ENCODE measurements at regions not wholly inside any gene's neighbourhood (a gene's known extent, or its start where the extent isn't known, plus 50 kb on each side); places are given as distances from the start of the nearest gene placed in this dataset.
A peak's percentile ranks its signal among the peaks of the same experiment; 100 is the strongest.

GRCh38 chr6:137320271-137320670 is 101.1 kb upstream of the IFNGR1 start:
- H3K4me3 ChIP-seq (ENCODE audit: low read depth, low read length): no peak overlapping the region
- DNase-seq (ENCODE audit: low read depth): no peak
- no peak for TF ChIP-seq CTCF (IDR thresholded peaks at IDR 0.05; ENCODE audit: control insufficient read depth, extremely low read depth, insufficient read depth)

GRCh38 chr6:137316626-137317025 is 97.4 kb upstream of the IFNGR1 start:
- TF ChIP-seq CTCF (IDR thresholded peaks at IDR 0.05; ENCODE audit: control insufficient read depth, extremely low read depth, insufficient read depth): no peak
- DNase-seq (ENCODE audit: low read depth): no peak

GRCh38 chr6:137315081-137315480 is 95.9 kb upstream of the IFNGR1 start:
- no peak for TF ChIP-seq CTCF (IDR thresholded peaks at IDR 0.05; ENCODE audit: control insufficient read depth, extremely low read depth, insufficient read depth)
- no peak for DNase-seq (ENCODE audit: low read depth)
- H3K4me3 ChIP-seq (ENCODE audit: low read depth, low read length): no peak overlapping the region

More at GRCh38 chr6:137316626-137317025, 97.4 kb upstream of the IFNGR1 start:
- H3K4me3 ChIP-seq (ENCODE audit: low read depth, low read length): no peak overlapping the region

GRCh38 chr6:137313928-137314855 is 95.0 kb upstream of the IFNGR1 start:
- H3K4me3 ChIP-seq (ENCODE audit: low read depth, low read length): no peak overlapping the region
- TF ChIP-seq CTCF (IDR thresholded peaks at IDR 0.05; ENCODE audit: control insufficient read depth, extremely low read depth, insufficient read depth): peak; percentile 94
- DNase-seq (ENCODE audit: low read depth): peak; percentile 21

- TF ChIP-seq CTCF (IDR thresholded peaks at IDR 0.05; ENCODE audit: control insufficient read depth, extremely low read depth, insufficient read depth): no peak
- H3K4me3 ChIP-seq (ENCODE audit: low read depth, low read length): no peak overlapping the region
- no peak for DNase-seq (ENCODE audit: low read depth)
Measured at GRCh38 chr6:137313211-137313610, 94.0 kb upstream of the IFNGR1 start.

GRCh38 chr6:137311940-137312339 is 92.8 kb upstream of the IFNGR1 start:
- TF ChIP-seq CTCF (IDR thresholded peaks at IDR 0.05; ENCODE audit: control insufficient read depth, extremely low read depth, insufficient read depth): no peak
- no peak for DNase-seq (ENCODE audit: low read depth)
- no peak overlapping the region for H3K4me3 ChIP-seq (ENCODE audit: low read depth, low read length)

Data from LNCaP clone FGC (cell line).